ENCODE measurements at regions not wholly inside any gene's neighbourhood (a gene's known extent, or its start where the extent isn't known, plus 50 kb on each side); places are given as distances from the start of the nearest gene placed in this dataset.

DNA sequence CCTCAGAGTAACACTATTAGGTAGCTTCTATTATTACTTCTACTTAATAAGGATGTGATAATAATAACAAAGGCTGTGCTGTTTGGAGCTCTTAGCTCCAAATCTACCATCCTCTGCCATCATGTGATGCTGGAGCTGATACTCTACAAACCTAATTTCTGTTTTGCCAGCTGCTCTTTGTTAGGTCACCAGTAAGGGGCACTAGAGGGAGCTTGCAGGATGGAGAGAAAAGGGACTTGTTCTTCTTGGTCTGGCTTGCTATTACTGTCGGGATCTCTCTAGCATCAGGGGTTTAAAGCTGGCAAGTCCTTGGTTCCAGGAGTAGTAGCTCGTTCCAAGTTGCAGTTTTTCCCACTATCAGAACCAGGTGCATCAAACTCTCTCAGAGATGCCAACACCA is 194.9 kb upstream of the KBTBD8 start:
- Histone ChIP-seq H3K9ac (no peak overlapping the region), H3K79me2 (ENCODE audit: low read depth) (no peaks in the 10 kb centered on the region), H2AFZ (replicated peaks) (peak overlapping the region; percentile 30), H3K4me3 (peak overlapping the region; percentile 4), H3K27me3 (no peaks in the 10 kb centered on the region), H3F3A (ENCODE audit: low read depth) (peaks cover 22% of the 10 kb centered on the region), H3K4me2 (peak overlapping the region; percentile 56), H4K20me1 (ENCODE audit: low read depth) (no peaks in the 10 kb centered on the region), H3K9me3 (ENCODE audit: low read depth) (no peaks in the 10 kb centered on the region), H3K27ac (peak overlapping the region; percentile 33), H3K36me3 (no peaks in the 10 kb centered on the region), H3K4me1 (peaks cover 19% of the 10 kb centered on the region)
- no peak for TF ChIP-seq EZH2phosphoT487 (IDR thresholded peaks at IDR 0.05)
- TF ChIP-seq, protein P1, sequence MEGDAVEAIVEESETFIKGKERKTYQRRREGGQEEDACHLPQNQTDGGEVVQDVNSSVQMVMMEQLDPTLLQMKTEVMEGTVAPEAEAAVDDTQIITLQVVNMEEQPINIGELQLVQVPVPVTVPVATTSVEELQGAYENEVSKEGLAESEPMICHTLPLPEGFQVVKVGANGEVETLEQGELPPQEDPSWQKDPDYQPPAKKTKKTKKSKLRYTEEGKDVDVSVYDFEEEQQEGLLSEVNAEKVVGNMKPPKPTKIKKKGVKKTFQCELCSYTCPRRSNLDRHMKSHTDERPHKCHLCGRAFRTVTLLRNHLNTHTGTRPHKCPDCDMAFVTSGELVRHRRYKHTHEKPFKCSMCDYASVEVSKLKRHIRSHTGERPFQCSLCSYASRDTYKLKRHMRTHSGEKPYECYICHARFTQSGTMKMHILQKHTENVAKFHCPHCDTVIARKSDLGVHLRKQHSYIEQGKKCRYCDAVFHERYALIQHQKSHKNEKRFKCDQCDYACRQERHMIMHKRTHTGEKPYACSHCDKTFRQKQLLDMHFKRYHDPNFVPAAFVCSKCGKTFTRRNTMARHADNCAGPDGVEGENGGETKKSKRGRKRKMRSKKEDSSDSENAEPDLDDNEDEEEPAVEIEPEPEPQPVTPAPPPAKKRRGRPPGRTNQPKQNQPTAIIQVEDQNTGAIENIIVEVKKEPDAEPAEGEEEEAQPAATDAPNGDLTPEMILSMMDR (IDR thresholded peaks at IDR 0.05): peak; percentile 64
- no peak for TF ChIP-seq EZH2 (IDR thresholded peaks at IDR 0.05)
- Mint-ChIP-seq H3K27ac (no peak overlapping the region), H3K36me3 (no peaks in the 10 kb centered on the region), H3K4me3 (no peak overlapping the region), H3K9me3 (peaks cover 6% of the 10 kb centered on the region), H3K27me3 (ENCODE audit: insufficient read depth, low read depth) (peaks cover 7% of the 10 kb centered on the region), H3K4me1 (peaks cover 15% of the 10 kb centered on the region)
- peak; percentile 65 for DNase-seq (ENCODE audit: low spot score)

DNA sequence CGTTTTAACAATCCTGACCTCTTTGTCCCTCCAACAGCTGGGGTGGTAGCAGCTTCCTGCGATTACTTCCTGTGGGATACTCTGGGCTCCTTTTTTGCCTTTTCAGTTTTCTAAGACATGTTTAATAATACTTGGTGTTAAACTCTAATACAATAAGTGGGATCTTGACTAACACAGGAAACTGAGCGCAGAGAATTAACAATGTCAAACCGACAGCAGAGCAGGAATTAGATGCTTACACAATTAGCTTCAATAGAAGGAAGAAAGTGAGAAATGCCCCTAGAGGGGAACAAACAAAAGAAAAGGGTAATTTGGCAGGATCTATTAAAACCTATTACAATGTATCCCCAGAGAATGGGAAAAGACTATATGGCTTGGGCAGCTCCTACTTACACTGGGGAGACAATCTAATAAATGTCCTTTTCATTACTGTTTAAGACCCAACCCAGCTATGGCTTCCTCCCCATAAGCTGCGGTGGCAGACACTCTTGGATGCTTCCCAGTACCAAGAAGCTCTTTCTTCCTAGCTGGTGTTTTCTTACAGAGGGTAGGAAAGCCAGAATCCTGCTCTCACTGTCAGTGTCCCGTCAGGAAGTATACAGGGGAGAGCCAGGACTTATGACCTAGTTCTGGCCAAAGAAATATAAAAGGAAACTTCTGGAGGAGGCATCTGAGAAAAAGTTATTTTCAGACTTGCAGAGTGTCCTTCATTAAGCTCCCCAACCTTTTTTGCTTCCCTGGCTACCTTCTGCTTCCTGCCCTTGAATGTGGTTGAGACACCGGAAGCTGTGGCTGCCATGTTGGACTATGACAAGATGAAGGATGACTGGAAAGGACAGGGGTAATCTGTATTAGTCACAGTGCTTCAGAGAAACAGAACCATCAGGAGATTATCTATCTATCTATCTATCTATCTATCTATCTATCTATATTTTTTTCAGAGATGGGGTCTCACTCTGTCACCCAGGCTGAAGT is 194.1 kb upstream of the KBTBD8 start:
- H3K36me3 Mint-ChIP-seq: no peaks in the 10 kb centered on the region
- peaks cover 5% of the 10 kb centered on the region for H3K27me3 Mint-ChIP-seq (ENCODE audit: insufficient read depth, low read depth)
- H3K4me3 Mint-ChIP-seq: no peak overlapping the region
- H3K27ac Mint-ChIP-seq: no peak overlapping the region
- Histone ChIP-seq H3F3A (ENCODE audit: low read depth) (peaks cover 17% of the 10 kb centered on the region), H3K9ac (no peak overlapping the region), H3K36me3 (no peaks in the 10 kb centered on the region), H3K27ac (peak overlapping the region; percentile 33), H3K4me3 (peak overlapping the region; percentile 4), H2AFZ (replicated peaks) (peak overlapping the region; percentile 30), H3K9me3 (ENCODE audit: low read depth) (no peaks in the 10 kb centered on the region), H3K79me2 (ENCODE audit: low read depth) (no peaks in the 10 kb centered on the region), H4K20me1 (ENCODE audit: low read depth) (no peaks in the 10 kb centered on the region), H3K4me1 (peaks cover 15% of the 10 kb centered on the region), H3K4me2 (peak overlapping the region; percentile 56), H3K27me3 (no peaks in the 10 kb centered on the region)
- DNase-seq (ENCODE audit: low spot score): peak; percentile 19
- peaks cover 9% of the 10 kb centered on the region for H3K4me1 Mint-ChIP-seq
- TF ChIP-seq EZH2phosphoT487 (IDR thresholded peaks at IDR 0.05): peak; percentile 68
- TF ChIP-seq, protein P1 (IDR thresholded peaks at IDR 0.05): no peak
- no peak for TF ChIP-seq EZH2 (IDR thresholded peaks at IDR 0.05)
- peaks cover 6% of the 10 kb centered on the region for H3K9me3 Mint-ChIP-seq

DNA sequence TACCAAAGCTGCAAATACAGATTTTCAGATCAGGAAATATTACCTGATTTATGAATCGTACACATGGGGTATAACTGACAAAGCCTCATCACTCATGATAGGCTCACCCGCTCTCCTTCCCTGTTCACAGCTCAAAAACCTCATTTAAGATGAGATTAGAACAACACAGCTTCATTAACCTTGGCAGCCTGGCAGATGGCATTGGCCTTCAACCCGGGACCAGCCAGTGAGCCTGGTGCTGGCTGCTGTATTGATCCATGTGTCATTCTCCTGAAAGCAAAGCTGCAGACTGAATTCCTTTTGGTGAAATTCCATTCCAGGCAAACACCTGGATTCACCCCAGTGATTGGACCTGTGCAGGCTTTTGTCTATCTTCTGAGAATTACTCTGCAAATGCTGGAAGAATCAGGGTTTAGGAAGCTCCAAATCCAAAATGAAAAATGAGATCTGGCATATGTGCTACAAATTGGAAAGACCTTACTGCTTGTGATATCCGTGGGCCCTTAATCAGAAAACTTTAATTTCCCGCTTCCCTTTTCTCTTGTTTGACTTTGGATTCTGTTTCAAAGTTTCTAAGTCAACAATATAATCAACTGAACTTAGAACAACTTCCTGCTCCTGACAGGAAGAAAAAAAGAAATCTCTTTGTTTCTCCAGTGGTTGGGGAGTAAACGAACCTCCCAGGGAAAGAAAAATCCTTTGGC is 189.1 kb upstream of the KBTBD8 start:
- Histone ChIP-seq H3K4me3 (no peak overlapping the region), H3K27me3 (no peaks in the 10 kb centered on the region), H2AFZ (replicated peaks) (peak overlapping the region; percentile 7), H3K79me2 (ENCODE audit: low read depth) (no peaks in the 10 kb centered on the region), H3K27ac (no peak overlapping the region), H3K4me2 (no peak overlapping the region), H3F3A (ENCODE audit: low read depth) (peaks cover 8% of the 10 kb centered on the region), H4K20me1 (ENCODE audit: low read depth) (no peaks in the 10 kb centered on the region), H3K9ac (no peak overlapping the region), H3K9me3 (ENCODE audit: low read depth) (no peaks in the 10 kb centered on the region), H3K36me3 (no peaks in the 10 kb centered on the region), H3K4me1 (peaks cover 2% of the 10 kb centered on the region)
- Mint-ChIP-seq H3K27me3 (ENCODE audit: insufficient read depth, low read depth) (peaks cover 5% of the 10 kb centered on the region), H3K4me3 (no peak overlapping the region), H3K9me3 (no peaks in the 10 kb centered on the region), H3K4me1 (peaks cover 3% of the 10 kb centered on the region), H3K27ac (no peak overlapping the region), H3K36me3 (no peaks in the 10 kb centered on the region)
- TF ChIP-seq EZH2 (IDR thresholded peaks at IDR 0.05): no peak
- DNase-seq (ENCODE audit: low spot score): no peak

Data from neural progenitor cell (in vitro differentiated cells).